SK-N-MC (cell line): ENCODE measurements at regions not wholly inside any gene's neighbourhood (a gene's known extent, or its start where the extent isn't known, plus 50 kb on each side); places are given as distances from the start of the nearest gene placed in this dataset.

Experiments
- EZH2 ChIP-seq: fragments of 200-600 bp; sonication (generic); IDR thresholded peaks from one replicate; pipeline ENCODE4 v1.6.1; 2017; ENCODE audit warnings: antibody characterized with exemption
- POLR2AphosphoS5 ChIP-seq: IDR thresholded peaks from 2 replicates; pipeline ENCODE4 v1.6.1; 2012; ENCODE audit warnings: mild to moderate bottlenecking, low read depth, low read length, borderline replicate concordance

DNA sequence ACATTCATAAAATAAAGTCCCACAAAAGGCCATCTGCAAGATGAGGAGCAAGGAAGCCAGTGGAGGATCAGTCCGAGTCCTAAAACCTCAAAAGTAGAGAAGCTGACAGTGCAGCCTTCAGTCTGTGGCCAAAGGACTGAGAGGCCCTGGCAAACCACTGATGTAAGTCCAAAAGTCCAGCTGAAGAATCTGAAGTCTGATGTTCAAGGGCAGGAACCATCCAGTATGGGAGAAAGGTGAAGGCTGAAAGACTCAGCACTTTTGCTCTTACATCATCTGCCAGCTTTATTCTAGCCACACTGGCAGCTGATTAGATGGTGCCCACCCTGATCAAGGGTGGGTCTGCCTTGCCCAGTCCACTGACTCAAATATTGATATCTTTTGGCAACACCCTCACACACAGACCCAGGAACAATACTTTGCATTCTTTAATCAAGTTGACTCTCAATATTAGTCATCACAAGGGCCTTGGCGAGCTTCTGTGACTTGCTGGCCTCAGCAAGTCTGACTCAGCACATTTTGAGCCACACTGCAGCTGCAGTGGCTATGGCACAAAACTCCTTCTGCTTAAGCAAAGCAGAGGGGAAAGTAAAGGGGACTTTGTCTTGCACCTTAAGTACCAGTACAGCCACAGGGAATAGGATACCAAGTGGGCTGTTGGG, 1370.3 kb upstream of the CITED2 start:
- TF ChIP-seq EZH2 (no peak), POLR2AphosphoS5 (no peak)
